GM19238 (cell line): ENCODE measurements at regions not wholly inside any gene's neighbourhood (a gene's known extent, or its start where the extent isn't known, plus 50 kb on each side); places are given as distances from the start of the nearest gene placed in this dataset.

Source experiments
- DNase-seq: peaks from one replicate; pipeline ENCODE4 v3.0.0; 2011; ENCODE audit warnings: low spot score; ENCODE audit not compliant: insufficient read length

- no peak for DNase-seq
These were observed 600.9 kb downstream of the CCDC171 start for GRCh38 chr9:16153741-16154140.

- peak; percentile 7 for DNase-seq
These were observed 601.8 kb downstream of the CCDC171 start for GRCh38 chr9:16154521-16155078.

DNA sequence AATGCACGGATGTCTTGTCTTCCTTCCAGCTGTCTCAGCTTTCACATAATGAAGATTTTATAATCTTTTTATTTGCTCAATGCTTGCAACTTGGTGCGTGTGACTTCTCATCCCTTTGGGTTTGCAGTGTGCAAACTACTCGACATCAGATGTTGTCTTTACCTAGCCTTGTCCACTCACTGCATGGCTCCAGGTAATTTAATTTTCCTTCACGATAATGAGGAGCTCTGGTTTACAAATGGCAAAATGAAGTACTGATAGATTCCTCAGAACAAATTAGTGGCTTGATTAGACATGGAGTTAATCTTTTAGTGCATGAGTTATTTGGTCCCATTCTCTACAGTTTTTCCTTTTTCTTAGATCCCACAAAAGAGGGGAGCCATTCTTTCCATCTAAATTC, 603.0 kb downstream of the CCDC171 start:
- no peak for DNase-seq

DNA sequence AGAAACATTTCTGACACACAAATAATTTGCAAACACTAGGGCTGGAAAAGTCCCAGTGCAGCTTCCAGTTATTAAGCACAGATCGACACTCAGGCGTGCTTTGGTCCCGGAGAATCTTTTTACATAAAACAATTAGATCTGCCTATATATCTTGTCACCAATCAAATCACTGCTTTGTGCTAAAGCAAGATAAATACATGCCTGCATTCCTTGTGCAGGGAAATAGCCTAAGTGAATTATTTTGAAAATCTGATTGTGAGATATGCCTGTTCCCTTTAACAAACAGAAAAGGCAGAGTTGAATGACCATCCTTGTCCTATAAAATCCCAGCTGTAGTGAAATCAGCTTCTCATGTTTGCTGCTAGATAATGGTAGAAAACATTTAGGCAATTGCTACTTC, 604.4 kb downstream of the CCDC171 start:
- DNase-seq: no peak

- no peak for DNase-seq
These were observed 604.8 kb downstream of the CCDC171 start for GRCh38 chr9:16157651-16158050.

DNA sequence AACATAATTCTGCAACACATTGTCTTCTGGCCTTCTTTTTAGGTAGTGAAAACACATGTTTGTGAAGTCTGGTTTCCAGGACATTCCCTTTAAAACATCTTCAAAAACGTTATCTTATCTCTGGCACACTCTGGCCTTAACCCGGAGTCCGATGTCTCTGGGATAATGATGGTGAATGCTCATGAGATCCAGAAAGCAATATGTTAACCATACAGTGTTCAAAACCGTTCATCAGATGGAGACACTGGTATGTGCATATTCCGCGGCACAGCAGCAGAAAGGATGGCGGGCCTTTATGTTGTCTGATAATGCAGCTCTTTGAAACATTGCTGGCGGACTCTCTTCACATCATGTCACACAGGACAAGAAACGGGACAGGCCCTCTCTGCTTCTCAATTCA, 605.2 kb downstream of the CCDC171 start:
- no peak for DNase-seq

GRCh38 chr9:16161483-16161882, 608.6 kb downstream of the CCDC171 start:
- no peak for DNase-seq

GRCh38 chr9:16170119-16170518, 617.3 kb downstream of the CCDC171 start:
- no peak for DNase-seq

DNA sequence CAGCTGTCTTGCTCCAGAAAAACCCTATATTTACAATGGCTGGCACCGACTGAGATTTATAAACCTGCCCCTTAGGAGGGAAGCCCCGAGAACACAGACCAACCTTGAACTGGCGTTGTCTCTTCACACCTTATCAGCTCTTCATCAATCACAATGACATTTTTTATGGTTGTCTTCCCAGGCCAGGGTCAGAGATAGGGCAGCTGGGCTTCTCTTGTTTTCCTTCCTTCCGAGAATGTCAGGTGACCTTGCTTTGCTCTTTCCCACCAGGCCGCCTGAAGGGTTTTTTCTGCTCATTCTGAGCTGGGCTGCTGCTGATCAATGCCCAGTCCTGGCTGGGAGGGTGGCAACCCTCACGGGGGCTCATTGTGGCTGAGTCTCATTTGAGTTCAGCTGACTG, 619.1 kb downstream of the CCDC171 start:
- DNase-seq: no peak

- DNase-seq: no peak
These were observed 620.0 kb downstream of the CCDC171 start for GRCh38 chr9:16172796-16173195.

DNA sequence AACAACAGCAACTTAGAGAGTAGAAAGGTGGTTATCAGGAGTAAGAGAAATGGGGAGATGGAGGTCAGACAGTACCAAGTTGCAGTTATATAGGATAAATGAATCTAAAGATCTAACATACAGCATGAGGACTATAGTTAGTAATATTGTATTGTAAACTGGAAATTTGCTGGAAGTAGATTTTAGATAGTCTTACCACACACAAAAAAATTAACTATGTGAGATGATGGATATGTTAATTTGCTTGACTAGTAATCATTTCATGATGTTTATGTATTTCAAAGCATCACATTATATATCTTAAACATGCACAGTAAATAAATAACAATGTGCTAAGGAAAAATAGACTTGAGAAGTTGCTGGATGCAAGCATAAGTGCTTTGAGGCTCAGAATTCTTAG, 622.1 kb downstream of the CCDC171 start:
- no peak for DNase-seq

- DNase-seq: no peak
These were observed 622.6 kb downstream of the CCDC171 start for GRCh38 chr9:16175461-16175860.

DNA sequence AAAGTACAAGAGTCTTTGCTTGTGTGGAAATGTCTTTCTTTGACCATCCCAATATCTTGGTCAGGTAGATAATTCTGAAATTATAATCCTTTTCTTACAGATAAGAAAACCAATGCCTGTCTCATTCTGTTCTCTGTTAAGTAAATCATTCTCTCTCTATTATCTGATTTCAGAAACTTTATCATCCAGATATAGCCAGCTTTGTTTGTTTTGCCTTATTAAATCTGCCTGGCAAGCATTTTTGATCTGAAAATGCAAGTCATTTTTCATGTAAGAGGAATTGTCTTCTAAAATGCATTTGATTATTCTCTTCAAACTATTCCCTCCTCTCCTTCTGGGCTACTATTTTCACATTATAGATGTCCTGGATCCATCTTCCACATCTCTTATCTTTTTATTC, 625.5 kb downstream of the CCDC171 start:
- no peak for DNase-seq

DNA sequence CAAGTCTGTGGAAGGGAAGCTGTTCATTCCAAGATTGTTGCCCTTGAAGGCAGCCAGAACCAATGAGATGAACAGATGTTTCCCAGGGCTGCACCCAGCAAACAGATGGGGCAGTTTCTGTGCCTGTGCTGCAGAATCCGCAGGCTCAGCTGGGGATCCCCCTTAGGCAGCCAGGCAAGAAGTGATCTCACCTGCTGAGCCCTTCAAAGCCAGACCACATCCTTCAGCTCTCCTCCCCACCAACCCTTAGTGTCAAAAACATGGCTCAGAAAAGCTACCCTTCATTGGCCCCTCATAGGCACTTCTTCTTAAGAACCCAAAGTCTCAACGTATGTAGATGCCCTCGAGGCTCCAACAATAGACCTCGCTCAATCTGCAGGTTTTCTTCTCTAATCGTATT, 626.7 kb downstream of the CCDC171 start:
- no peak for DNase-seq

DNA sequence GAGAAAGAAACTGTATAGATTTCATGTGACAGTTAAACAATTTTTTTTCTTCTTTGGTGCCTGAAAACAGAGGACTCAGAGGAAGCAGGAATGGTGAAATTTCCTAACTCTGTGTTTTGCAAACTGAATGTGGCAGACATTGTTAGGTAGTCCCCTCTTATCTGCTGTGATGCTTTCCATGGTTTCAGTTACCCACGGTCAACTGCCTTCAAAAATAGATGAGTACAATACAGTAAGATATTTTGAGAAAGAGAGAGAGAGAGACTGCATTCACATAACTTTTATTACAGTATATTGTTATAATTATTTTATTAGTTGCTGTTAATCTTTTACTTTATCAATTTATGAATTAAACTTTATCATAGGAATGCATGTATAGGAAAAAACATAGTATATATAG, 627.2 kb downstream of the CCDC171 start:
- no peak for DNase-seq

DNA sequence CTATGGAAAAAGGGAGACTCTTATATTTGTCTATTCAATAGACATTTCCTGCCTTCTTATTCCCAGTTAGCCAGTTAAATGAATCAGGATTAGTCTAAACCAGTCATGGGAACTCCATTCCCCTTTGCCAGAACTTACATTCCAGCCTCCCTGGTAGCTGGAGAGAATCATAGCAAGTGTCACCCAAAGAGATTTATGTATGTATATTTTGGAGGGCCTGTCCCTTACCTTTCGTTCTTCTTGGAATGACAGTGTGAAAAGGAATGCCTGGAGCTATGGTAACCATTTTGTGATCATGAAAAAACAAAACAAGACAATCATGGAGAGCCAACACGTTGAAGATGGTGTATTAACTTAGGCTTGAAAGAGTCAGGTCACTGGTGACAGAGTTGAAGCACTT, 627.7 kb downstream of the CCDC171 start:
- no peak for DNase-seq

GRCh38 chr9:16181539-16181938, 628.7 kb downstream of the CCDC171 start:
- no peak for DNase-seq

GRCh38 chr9:16182784-16183183, 629.9 kb downstream of the CCDC171 start:
- DNase-seq: no peak

DNA sequence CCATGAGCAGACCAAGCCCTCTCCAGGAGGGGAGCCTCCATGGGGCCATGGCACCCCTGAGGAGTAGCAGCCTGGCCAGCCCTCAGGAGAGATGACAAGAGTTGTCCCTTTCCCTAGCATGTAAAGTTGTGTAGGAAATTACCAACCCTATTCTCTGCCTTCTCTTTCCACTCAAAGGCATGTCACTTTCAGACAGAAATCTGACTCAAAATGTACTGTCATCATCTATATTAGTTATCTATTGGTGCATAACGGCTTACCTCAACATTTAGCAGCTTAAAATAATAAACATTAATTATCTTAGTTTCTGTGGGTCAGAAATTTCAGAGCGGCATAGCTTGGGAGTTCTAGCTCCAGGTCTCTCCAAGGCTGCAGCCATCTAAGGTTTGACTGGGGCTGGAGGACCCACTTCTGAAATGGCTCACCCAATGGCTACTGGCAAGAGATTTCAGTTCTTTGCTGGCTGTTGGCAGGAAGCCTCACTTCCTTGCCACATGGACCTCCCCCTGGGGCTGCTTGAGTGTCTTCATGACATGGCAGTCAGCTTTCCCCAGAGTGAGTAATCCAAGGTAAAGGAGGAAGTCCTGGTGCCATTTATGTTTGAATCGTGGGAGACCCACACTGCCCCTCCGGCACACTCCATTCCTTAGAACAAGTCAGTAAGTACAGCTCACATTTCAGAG, 632.3 kb downstream of the CCDC171 start:
- DNase-seq: no peak

GRCh38 chr9:16191191-16191590, 638.3 kb downstream of the CCDC171 start:
- no peak for DNase-seq

DNA sequence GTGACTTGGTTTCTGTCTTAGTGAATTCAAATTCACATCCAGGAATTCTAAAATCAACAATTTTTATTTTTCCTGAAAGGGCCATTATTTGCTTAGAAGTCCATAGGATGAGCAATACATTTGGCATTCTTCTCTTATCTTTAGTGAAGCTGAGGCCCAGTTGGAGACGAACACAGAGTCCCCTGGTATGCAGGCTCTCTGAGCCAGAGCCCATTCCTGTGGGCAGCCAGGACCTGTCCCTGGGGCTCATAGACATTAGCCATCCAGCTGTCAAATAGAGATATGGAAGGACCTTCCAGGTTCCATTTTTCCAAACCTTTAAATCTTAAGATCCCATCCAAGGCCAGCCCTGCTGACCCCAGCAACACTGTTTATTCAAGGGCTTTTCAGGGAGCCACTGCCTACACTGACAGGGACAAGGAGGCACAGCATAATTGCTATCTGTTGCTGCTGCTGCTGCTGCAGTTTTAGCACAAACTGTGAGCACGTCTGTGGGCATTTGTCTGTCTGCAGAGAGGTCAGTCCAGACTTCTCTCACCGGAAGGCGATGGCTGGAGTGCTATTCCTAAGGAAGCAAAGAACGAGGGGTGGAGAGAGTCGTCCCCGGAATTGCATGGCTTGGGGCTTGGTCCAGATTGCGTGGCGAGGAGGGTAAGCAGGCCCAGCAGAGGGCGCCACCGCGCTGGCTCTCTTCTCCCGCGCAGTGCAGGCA, 639.0 kb downstream of the CCDC171 start:
- peak; percentile 48 for DNase-seq

DNA sequence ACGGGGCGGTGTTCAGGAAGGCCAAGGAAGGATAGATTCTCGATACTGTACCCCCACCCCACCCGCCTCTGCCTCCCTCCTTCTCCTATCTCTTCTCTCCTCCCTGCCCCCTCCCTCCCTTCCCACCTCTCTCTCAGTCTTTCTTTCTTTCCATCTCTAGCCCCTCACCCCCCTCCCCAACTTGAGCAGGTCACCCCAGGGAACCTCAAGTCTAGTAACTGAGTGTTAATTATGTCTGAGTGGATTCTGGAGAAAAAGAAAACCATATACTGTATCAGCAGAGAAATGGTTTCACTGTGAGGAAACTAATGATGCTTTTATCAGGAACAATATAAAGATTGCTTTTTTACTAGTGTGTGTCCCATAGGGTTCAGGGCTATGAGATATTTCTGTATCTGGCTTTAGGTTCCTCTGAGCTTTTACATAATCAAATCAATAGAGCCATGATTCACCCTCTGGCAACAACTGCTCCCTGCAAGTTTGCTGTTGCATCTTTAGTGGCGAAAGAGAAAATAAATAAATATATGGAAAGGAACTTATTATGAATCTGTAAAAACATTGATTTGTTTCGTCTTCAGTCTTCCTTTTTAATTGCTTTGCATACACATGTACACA, 639.7 kb downstream of the CCDC171 start:
- DNase-seq: no peak
